MCF 10A (cell line): ENCODE measurements at regions not wholly inside any gene's neighbourhood (a gene's known extent, or its start where the extent isn't known, plus 50 kb on each side); places are given as distances from the start of the nearest gene placed in this dataset. TPM values are rescaled to one million over a fixed set of nuclear protein-coding genes. Genes with fewer than 3 reads are reported as not detected.

Source experiments
- BruUV-seq: library from RNA; stranded (reverse); fragments of 400-500 nt; replicated peaks from 2 replicates; lab custom pipeline; 2021; lab: Mats Ljungman, UMichigan
- CTCF ChIA-PET: fragments of 300-600 bp; sonication (Branson Sonifier 250); formaldehyde crosslinking; extraction: SDS; loops from one replicate; lab custom pipeline; 2021; ENCODE audit warnings: antibody characterized with exemption, inconsistent platforms; lab: Yijun Ruan, JAX
- POLR2A ChIA-PET: fragments of 300-600, 350-650 bp; sonication (Branson Sonifier 250); formaldehyde crosslinking; extraction: SDS; loops from one replicate; lab custom pipeline; 2020; ENCODE audit warnings: antibody characterized with exemption, inconsistent platforms; lab: Yijun Ruan, JAX
- DNase-seq: peaks from one replicate; pipeline ENCODE4 v3.0.0-alpha.2; 2018; ENCODE audit not compliant: unreplicated experiment
- H3K27ac Mint-ChIP-seq: one replicate; pipeline ENCODE4 v1.8.0; 2022; ENCODE audit warnings: mild to moderate bottlenecking, low read depth, mixed read lengths; ENCODE audit not compliant: unreplicated experiment
- H3K27me3 Mint-ChIP-seq: one replicate; pipeline ENCODE4 v1.8.0; 2022; ENCODE audit warnings: mixed read lengths; ENCODE audit not compliant: insufficient read depth, unreplicated experiment
- H3K36me3 Mint-ChIP-seq: one replicate; pipeline ENCODE4 v1.8.0; 2022; ENCODE audit warnings: mild to moderate bottlenecking, moderate library complexity, mixed read lengths; ENCODE audit not compliant: insufficient read depth, unreplicated experiment
- H3K4me1 Mint-ChIP-seq: one replicate; pipeline ENCODE4 v1.8.0; 2022; ENCODE audit warnings: mixed read lengths; ENCODE audit not compliant: insufficient read depth, unreplicated experiment
- H3K4me3 Mint-ChIP-seq: one replicate; pipeline ENCODE4 v1.8.0; 2022; ENCODE audit warnings: mild to moderate bottlenecking, moderate library complexity, mixed read lengths; ENCODE audit not compliant: unreplicated experiment
- H3K9me3 Mint-ChIP-seq: one replicate; pipeline ENCODE4 v1.8.0; 2022; ENCODE audit warnings: mixed read lengths; ENCODE audit not compliant: unreplicated experiment
- CTCF ChIP-seq: fragments of 200-600 bp; IDR thresholded peaks from one replicate; pipeline ENCODE4 v1.8.0; 2022; ENCODE audit warnings: antibody characterized with exemption, mild to moderate bottlenecking; ENCODE audit not compliant: unreplicated experiment
- intact Hi-C: fragments of 100-400 bp; cut with micrococcal nuclease; formaldehyde crosslinking; loops from 2 replicates; pipeline ENCODE4 v1.14.1; 2022
- microRNA-seq: library from miRNA; unstranded; fragments of <30 nt; microRNA quantifications from one replicate; pipeline ENCODE4 v1.2.0, GENCODE V29; 2022

DNA sequence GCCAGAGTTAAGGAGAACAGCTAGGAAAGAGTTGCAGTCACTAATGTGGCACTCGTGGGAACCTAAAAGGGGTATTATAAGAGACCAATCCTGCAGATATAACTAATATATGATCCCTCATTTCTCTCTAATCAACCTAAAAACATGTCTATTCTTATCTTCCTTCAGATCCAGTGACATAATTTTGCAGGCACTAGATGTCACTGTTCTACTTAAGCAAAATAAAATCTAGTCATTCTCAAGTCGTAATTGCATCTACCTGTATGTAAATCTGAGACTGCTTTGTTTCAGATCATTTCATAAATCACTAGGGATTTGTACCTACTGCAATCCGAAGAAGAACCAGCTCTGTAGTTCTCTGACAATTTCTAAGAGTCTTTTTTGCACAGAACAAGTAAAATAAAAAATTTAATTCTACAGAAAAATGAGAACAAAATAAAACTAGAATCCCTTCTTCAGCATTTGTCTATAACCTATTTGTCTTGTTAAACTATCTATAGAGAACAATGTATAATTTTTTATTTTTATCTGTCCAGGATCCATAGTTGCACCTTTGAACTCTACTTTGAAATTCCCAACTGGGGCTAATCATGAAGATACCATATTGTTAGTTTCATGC, 56.5 kb upstream of the ERBB4 start:
- Mint-ChIP-seq H3K4me3 (no peak overlapping the region), H3K27me3 (no peaks in the 10 kb centered on the region), H3K4me1 (peaks cover 7% of the 10 kb centered on the region), H3K27ac (no peak overlapping the region), H3K36me3 (no peaks in the 10 kb centered on the region), H3K9me3 (no peaks in the 10 kb centered on the region)
- peak; percentile 48 for TF ChIP-seq CTCF
- ChIA-PET POLR2A (interaction anchor here (0.6 kb wide), 1 partner anchor 555 kb away, joined by 4 read pairs; no protein-coding TSS in a partner anchor), CTCF (interaction anchor here (0.6 to 2.1 kb wide), 20 partner anchors 11 to 558 kb away, joined by 3 to 7 read pairs (median 3); partner anchors contain the start of gene IKZF2)
- intact Hi-C loops = loop anchor here (1.0 to 2.0 kb wide), 3 partner anchors 91 to 558 kb away; no protein-coding TSS in a partner anchor
- DNase-seq = peak; percentile 49
- BruUV-seq = no TSS peak

GRCh38 chr2:212592695-212593094, 54.1 kb upstream of the ERBB4 start:
- H3K4me1 Mint-ChIP-seq = peaks cover 4% of the 10 kb centered on the region
- peak; percentile 22 for DNase-seq
- POLR2A ChIA-PET = no interaction called here
- TF ChIP-seq CTCF = no peak
- no peaks in the 10 kb centered on the region for H3K9me3 Mint-ChIP-seq
- H3K27me3 Mint-ChIP-seq = no peaks in the 10 kb centered on the region
- H3K27ac Mint-ChIP-seq = no peak overlapping the region
- no TSS peak for BruUV-seq
- H3K4me3 Mint-ChIP-seq = no peak overlapping the region
- CTCF ChIA-PET = interaction anchor here (0.5 to 0.8 kb wide), 3 partner anchors 91 to 962 kb away, joined by 3 to 4 read pairs (median 3); no protein-coding TSS in a partner anchor
- H3K36me3 Mint-ChIP-seq = no peaks in the 10 kb centered on the region
- intact Hi-C loops = loop anchor here (2.0 kb wide), 1 partner anchor 70 kb away; no protein-coding TSS in a partner anchor

Small RNA genes lying in the stretch of these regions (microRNA-seq; reads per million reads assigned to microRNA genes)
- not detected for gene MIR4776-1
- gene MIR4776-2 = not detected
